NCI-H1092 treated with DMSO at 0.1 percent for 48 hours (cell line): ENCODE measurements at regions not wholly inside any gene's neighbourhood (a gene's known extent, or its start where the extent isn't known, plus 50 kb on each side); places are given as distances from the start of the nearest gene placed in this dataset.
"Not testable (repeated sequence)": the region's sequence is repeated elsewhere in the genome, so short reads cannot be mapped to it uniquely, and the experiment has no call there.

Experiments used
- DNase-seq: peaks from one replicate; lab custom pipeline; 2025; lab: John Stamatoyannopoulos, UW

- no peak for DNase-seq
Observed at GRCh38 chr5:44942524-44943001, 133.8 kb downstream of the MRPS30 start.

- DNase-seq, result no peak
Observed at GRCh38 chr5:44943647-44944046, 134.9 kb downstream of the MRPS30 start.

GRCh38 chr5:44945743-44946142 is 137.0 kb downstream of the MRPS30 start:
- no peak for DNase-seq

- DNase-seq, result no peak
Observed at GRCh38 chr5:44949687-44950086, 140.9 kb downstream of the MRPS30 start.

- no peak for DNase-seq
Observed at GRCh38 chr5:44951371-44951770, 142.6 kb downstream of the MRPS30 start.

GRCh38 chr5:44952376-44952775 is 143.6 kb downstream of the MRPS30 start:
- DNase-seq, result peak; percentile 28

GRCh38 chr5:44953078-44953477 is 144.3 kb downstream of the MRPS30 start:
- DNase-seq, result no peak

GRCh38 chr5:44958943-44959454 is 150.3 kb downstream of the MRPS30 start:
- DNase-seq, result not testable (repeated sequence)

GRCh38 chr5:44969825-44970224 is 161.1 kb downstream of the MRPS30 start:
- no peak for DNase-seq

- DNase-seq, result not testable (repeated sequence)
Observed at GRCh38 chr5:44970963-44971362, 162.2 kb downstream of the MRPS30 start.

- DNase-seq, result no peak
Observed at GRCh38 chr5:44974813-44975212, 166.1 kb downstream of the MRPS30 start.

- no peak for DNase-seq
Observed at GRCh38 chr5:44981708-44982107, 173.0 kb downstream of the MRPS30 start.

- no peak for DNase-seq
Observed at GRCh38 chr5:44983006-44983405, 174.3 kb downstream of the MRPS30 start.

GRCh38 chr5:44987026-44987425 is 178.3 kb downstream of the MRPS30 start:
- no peak for DNase-seq

GRCh38 chr5:44991693-44992092 is 182.9 kb downstream of the MRPS30 start:
- no peak for DNase-seq

GRCh38 chr5:44993286-44993685 is 184.5 kb downstream of the MRPS30 start:
- no peak for DNase-seq

GRCh38 chr5:44997506-44997905 is 188.8 kb downstream of the MRPS30 start:
- DNase-seq, result no peak

GRCh38 chr5:45007102-45007501 is 198.4 kb downstream of the MRPS30 start:
- not testable (repeated sequence) for DNase-seq

GRCh38 chr5:45017568-45017967 is 208.8 kb downstream of the MRPS30 start:
- no peak for DNase-seq

GRCh38 chr5:45029553-45029952 is 220.8 kb downstream of the MRPS30 start:
- no peak for DNase-seq

- DNase-seq, result no peak
Observed at GRCh38 chr5:45035991-45036390, 227.2 kb downstream of the MRPS30 start.

- DNase-seq, result no peak
Observed at GRCh38 chr5:45037927-45038326, 229.2 kb downstream of the MRPS30 start.

GRCh38 chr5:45038366-45038987 is 229.7 kb downstream of the MRPS30 start:
- peak; percentile 41 for DNase-seq

GRCh38 chr5:45042283-45042682 is 233.5 kb downstream of the MRPS30 start:
- DNase-seq, result no peak
